HG03280 (cell line): ENCODE measurements at regions not wholly inside any gene's neighbourhood (a gene's known extent, or its start where the extent isn't known, plus 50 kb on each side); places are given as distances from the start of the nearest gene placed in this dataset.

ENCODE experiments used
- ATAC-seq: cut with Tn5 transposase; IDR thresholded peaks from one replicate; pipeline ENCODE4 v1.9.1; 2021; ENCODE audit warnings: mild to moderate bottlenecking, moderate library complexity; ENCODE audit not compliant: unreplicated experiment

DNA sequence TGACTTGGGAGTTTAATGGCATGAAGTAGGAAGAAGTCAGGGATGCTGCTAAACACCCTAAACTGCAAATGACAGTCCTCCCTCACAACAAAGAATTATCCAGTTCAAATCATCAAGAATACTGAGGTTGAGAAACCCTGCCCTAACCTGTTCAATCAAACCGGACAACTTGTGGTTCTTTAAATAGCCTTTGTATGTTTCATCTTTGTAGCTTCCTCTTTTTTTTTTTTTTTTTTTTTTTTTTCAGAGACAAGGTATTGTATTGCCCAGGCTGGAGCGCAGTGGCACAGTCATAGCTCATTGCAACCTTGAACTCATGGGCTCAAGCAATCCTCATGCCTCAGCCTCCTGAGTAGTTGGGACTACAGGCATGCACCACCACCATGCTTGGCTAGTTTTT, 52.5 kb upstream of the TTC29 start:
- no peak for ATAC-seq

DNA sequence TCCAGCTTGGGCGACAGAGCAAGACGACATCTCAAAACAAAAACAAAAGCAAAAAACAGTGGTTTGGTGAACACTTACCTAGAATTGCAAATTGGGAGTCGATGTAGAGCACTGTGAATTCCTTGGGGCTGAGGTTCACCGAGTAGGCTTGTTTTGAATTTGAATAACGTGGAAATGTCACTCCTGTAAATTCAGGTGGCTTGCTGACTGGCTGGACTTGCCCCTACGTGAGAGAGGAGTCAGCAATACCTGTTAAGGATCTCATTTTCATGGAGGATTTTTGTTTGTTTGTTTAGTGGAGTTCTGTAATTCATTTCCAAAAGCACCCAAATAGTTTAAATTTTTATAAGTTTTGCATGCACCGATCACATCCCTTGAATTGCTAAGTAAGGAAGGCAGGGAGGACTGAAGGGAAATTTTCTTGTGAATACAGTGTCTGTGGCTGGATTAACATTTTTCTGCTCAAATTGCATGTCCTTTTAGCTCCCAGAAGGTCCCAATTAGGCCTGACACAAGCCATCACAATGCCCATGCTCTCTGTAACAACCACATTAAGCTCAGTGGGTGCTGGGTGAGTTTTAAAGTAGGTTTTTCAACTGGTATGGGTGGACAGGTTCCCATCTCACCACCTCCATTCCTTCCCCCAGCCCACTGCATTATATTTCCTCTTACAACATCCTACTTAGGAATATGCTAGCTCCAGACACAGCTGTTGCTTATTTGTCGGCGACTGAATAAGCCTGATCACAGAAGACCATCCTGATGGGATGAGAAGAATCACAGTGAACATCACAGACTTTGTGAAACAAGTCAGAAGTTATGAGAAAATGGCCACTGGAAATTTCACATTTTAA, 58.5 kb upstream of the TTC29 start:
- ATAC-seq: no peak

DNA sequence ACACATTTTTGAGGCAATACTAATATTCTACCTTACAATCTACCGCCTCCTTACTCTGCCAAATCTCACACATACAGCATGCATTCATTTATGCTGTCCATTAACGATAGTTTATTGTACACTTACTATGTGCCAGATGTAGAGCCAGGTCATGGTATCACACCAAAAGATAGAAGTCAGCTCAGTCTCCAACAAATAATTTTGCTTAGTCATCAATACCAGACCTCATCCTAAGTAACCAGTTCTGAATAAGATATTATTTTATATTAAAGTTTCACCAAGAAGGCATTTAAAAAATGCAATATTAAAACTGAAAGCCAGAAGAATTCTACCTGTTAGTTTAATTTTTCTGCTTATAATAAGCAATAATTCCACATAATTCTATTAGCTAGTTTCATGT, 60.6 kb upstream of the TTC29 start:
- ATAC-seq: no peak

DNA sequence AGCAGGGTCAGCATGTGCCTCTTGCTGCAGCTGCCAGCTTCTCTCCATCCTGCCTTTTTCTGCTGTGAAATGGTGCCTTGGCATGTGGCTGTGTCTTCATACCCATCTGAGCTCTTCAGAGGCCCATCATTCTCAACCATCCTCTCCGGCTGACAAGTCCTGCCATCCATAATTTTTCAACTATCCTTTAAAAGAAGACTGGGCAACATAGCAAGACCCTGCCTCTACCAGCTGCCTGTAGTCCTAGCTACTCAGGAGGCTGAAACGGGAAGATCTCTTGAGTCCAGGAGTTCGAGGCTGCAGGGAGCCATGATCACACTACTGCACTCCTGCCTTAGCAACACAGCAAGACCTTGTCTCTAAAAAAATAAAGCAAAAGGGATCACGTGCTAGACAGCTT, 64.2 kb upstream of the TTC29 start:
- ATAC-seq: no peak

DNA sequence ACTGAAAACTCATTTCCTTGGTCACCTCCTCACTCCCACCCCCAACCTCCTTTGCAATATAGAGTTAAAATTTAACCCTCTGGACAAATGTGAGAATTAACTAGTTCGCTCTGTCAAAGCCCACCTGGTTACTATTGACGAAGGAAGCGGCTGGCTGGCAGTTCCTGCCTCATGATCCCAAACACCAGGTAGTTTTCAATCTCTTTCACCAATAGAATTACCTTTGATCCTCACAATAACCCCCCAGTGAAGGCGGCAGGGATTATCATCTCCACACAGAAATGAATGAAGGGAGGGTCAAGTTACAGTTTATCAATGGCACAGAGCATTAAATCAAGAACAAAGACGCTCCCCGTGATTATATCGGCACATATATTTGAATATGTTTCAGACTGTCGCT, 65.7 kb upstream of the TTC29 start:
- no peak for ATAC-seq

DNA sequence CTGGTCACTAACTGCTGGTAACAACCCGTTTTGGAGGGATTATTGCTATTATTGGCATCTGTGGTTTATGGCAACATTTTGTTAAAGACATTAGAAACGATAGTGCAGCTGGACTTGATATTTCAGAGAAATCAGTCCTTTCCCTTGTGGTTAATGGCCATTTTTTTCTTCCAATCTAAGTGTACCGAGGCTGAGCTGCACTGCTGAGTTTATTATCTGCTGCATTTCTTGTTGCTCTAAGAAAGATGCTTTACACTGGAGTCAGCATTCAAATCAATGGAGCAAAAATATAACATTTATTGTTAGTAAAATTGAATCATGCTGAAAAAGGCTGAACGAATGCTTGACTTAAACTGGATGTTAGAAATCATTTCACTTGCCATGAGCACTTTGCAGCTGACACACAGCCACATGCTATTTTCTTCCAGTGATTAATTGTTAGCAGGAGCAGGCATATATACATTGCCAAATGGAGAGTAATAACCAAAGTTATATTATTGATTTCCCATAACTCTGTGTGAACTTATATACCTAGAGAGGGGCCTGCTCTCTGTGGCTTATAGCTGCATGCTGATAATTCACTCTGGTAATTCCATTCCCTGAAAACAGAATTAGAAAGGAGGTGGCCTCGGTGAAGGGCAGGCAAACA, 66.5 kb upstream of the TTC29 start:
- no peak for ATAC-seq

DNA sequence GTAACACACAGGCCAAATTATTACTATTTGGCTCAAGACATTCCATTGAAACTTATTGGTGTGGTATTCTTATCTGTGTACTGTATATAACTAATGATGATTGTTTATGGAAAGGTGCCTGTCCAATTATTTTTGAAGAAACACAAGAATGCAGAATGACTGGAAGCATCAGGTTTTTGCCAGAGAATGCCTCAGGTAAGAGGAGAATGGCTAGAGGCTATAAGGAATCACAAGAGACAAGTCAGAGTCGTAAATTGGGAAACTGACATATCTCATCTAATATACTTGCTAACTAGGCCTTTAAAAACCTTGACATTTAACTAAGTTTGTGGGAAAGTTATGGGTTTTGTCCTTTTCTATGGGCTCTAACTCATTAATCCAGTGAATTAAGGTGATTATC, 69.3 kb upstream of the TTC29 start:
- no peak for ATAC-seq

DNA sequence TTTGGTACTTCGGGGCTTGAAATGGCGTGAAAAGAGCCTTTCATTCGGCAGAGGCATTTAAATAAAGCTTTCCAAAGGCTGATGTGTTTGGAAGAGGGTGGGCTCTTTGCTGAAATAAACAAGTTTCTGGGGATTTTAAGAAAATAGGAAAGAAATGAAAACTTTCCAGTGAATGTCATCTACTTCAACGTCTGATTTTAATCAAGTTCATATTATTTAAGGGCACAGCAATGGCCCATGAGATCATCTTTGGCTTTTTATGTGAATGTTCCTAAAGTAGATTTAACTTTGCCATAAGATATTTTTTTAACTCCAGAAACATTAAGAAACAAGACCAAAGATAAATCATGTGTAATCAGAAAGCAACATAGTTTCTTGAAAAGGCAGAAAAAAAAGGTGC, 69.8 kb upstream of the TTC29 start:
- no peak for ATAC-seq

DNA sequence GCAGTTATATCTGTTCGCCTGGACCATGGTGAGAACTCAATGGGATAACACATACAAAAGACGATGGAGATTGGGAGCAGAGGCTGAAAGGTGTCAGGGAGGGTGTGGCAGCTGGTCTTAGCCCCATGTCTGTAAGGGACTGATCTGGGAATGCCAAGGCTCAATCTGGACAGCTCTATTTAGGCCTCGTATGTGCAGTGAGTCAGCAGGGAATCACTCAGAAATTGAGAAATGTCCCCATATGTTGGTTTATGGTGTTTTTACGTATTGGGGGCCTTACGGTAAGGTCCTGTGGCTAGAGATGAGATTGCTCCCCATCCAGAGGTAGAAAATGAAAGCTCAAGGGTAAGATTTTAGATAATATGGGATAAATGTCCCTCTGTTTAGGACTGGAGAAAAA, 71.4 kb upstream of the TTC29 start:
- no peak for ATAC-seq

DNA sequence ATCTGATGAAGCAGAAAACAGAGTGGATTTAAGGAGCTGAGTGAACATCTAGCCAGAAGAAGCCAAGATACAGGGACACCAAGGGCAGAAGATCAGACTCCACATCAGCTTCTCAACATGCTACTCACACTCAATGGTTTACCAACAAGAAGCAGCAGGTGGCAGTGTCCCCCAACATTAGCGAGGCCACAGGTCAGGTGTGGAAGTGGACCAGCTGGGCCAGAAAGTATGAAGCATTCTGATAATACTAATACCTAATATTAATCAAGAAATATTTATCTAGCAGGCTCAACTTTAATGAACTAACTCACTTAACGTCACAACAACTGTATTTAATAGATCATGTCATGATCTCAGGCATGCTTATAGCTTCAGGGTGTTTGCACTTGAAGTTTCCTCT, 73.4 kb upstream of the TTC29 start:
- ATAC-seq: peak; percentile 89

DNA sequence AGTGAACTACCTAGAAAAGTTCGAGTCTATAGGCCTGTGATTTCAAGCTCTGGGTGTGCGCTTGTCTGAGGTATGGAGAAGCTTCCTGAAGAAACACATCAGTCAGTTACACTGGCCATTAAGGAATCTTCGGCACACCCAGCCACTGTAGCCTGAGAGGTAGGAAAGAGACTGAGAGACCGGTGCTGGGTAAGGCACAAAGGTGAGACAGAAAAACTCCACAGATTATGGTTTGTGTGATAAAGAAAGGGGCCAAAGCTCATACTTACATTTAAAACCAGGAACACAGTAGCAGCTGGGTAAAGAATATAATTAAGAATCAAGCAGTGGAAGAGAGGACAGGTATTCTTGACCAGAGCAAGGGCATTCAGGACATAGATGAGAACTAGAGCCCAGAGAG, 74.8 kb upstream of the TTC29 start:
- no peak for ATAC-seq

DNA sequence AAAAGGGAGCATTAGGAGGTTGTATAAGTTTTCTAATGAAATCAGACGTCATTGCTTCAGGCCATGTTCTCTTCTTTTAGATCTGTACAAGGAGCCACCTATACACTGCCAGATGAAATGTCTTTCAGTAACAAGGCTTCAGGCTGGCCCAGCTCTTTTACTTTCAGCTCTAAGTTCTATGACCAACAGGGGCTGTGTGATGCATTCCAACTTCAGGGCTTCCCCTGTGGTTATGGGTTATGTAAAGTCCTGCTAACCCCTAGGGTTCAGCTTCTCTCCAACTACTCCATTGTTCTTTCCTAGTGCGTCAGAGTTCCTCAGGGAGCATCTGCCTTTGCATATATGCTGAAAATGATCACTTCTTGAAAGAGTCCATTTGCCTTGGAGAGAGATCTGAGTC, 79.4 kb upstream of the TTC29 start:
- no peak for ATAC-seq

DNA sequence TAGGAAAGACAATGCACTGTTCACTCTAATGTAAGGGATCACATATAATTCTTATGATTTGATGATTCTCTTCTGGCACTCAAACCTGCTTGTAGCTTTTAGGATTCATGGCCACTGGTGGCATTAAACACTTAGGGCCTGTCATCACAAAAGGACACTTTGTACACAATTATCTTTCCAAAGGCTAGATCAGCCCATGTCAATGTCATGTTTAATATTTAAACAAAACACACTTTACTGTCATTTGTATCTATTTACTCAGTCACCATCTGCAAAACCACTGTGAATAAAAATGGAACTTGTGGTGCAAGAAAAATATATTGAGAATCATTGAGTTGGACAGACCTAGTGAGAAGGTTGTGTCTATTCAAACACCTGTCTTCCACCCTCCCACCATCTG, 83.6 kb upstream of the TTC29 start:
- no peak for ATAC-seq

DNA sequence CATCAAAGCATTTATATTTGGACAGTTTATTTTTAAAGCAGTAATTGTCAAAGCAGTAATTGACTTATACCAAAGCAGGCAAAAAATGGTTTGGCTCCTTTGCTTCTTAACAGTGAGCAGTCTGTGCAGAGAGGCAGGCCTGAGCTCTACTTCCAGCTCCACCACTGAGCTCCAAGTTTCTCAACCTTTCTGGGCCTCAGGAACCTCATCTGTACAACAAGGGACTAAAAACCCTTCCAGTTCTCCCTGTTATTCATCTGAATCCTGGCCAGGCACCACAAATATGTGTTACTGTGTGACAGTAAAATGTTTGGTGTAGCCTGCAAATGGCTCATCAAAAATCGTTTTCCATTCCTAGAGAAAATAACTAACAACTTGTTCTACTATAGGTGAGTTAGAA, 88.7 kb upstream of the TTC29 start:
- no peak for ATAC-seq

DNA sequence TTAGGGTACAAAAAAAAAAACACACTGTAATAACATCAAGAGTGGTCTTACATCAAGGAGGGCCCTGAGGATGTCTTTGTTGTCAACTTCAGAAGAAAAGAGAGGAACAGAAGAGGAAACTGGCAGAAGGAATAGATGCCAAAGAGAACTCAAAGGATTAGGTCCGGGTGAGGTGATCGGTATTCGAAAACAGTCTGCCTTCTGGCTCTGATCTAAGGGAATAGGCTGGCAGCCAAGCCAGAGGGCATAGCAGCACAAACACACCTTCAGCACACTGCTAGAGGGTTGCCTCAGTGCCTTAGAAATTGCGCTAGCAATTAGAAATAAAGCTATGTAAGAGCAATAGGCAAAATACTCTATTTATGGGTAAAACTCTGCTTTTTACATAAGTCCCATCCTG, 91.4 kb upstream of the TTC29 start:
- ATAC-seq: no peak

DNA sequence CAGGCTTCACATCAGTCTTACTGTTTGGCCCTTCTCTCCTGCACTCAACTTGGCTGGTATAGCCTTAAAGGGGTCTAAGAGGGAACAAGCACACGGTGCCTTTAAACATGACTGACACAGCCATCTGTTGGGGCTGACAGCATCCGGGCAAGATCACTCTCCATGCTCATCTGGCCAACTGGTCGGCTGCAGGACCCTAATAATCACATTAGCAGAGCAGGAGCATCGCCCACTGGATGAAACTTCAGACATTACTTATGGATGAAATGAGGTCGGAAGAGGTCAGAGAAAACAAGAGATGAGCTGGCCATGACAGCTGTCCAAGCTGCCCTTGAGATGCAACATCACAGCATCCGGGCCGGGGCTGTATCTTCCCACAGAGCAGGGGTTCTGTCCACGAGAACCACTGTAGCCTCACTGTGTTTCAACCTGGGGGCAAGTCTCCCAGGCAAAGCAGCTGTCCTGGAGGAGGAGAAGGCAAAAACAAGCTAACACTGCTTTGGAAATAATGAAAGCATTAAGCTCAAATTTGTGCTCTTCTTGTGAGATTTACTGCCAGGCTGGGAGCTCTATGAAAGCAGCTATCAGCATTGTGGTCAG, 94.4 kb upstream of the TTC29 start:
- ATAC-seq: no peak

DNA sequence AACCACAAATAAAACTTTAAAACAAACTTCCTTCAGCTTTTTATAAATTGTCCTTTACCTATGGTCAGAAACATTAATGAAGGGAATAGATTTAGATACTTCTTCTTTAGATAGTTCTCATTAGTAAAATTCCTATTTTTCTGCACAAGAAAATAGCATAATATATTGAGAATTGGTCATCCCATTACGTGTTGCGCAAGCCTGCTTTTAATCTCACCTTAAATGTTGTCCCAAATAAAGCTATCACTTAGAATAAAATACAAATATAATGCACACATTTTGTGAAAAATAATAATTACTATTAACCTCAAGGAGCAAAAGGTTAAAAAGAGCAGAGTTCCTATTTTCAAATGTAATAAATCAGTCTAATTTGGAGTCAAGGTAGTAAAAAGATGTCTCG, 95.2 kb upstream of the TTC29 start:
- ATAC-seq: no peak

DNA sequence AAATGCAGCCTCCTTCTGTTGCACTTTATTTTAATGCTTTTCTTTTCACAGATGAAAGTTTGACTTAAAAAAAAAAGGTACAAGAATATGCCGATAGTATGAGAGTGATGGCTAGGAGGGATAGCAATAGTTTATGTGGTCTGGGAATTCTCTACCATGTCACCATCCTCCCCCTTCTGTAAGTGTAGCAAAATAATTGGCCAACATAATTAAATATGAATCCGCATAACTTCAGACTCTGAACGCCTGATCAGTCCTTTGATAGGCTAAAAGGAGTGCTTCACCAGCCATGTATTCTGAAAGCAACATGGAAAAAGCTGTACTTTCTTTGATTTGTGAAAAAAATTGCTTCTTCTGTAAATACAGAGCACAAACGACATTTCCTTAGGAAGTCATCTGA, 95.7 kb upstream of the TTC29 start:
- no peak for ATAC-seq

DNA sequence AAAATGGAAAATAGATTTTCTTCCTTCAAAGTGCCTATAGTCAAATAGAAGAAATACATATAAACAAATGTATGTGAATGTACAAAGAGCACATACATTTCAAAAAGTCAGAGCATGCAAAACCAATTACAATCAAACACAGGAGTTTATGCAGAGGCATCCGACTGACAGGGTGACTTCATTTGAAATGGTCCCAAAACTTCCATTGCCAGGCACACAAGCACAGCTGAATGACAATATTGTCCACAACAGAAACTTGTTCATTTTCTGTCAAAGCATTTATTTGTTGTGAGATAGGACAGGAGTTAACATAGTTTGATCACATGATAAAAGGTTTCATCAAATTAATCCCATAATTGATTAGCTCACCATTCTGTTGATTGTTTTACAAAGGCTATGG, 96.4 kb upstream of the TTC29 start:
- ATAC-seq: no peak

DNA sequence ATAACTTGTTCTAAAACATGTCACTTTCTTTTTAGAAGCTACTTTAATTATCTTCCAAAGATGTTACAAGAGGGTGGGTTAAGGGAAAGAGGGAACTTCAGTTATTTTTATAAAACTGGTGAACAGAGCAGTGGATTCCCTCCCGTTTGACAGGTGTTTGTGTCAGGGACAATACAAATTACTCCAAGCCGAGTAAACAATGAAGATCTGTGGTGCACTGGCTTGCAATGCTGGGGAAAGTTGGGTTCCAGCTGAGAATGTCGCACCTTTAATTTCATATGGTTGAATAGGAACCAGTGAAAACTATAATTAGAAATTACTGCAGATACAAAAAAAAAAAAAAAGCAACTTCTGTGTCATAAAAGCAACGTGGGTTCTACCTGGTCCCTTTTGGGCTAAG, 98.6 kb upstream of the TTC29 start:
- ATAC-seq: no peak

DNA sequence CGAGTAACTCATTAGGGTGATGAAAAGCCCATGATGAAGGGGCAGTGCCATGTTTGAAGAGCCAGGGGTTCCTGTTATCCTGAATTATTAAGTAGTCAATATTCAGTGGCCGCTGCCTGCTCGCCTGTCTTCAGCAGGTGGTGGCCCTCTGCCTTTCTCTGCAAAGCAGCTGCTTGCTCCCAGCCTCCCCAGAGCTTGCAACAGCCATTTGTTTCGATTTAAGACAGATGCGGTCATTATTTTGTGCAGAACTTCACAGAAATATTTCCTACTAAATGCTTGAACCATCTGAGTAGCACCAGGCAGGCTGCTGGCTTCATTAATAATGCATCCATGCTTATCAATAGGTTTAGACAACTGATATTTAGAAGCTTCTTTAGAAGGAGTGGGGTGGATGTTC, 104.3 kb upstream of the TTC29 start:
- ATAC-seq: no peak

DNA sequence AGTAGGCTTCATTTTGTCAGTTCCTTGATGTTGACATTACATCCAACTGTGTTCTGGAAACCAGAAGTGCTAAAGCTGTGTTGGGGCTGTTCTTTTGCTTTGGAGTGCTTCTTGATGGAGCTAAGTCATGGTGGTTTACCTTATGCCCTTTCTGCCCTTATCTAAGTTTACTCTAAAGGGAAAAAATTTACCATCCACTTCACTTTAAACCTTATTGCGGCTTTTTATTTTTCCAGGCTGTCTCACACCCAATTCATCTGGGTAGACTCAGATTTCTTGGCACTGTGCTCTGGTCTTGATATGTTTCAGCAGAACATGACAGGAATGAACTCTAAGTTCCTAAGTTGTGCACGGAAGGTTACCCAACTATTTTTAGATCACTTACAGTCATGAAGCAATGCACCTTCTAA, 104.7 kb upstream of the TTC29 start:
- ATAC-seq: no peak
